ENCODE measurements at regions not wholly inside any gene's neighbourhood (a gene's known extent, or its start where the extent isn't known, plus 50 kb on each side); places are given as distances from the start of the nearest gene placed in this dataset.

GRCh38 chr12:102781117-102781516 is 135.9 kb downstream of the PAH start:
- no peaks in the 10 kb centered on the region for H3K4me1 Mint-ChIP-seq
- no peak overlapping the region for H3K4me3 Mint-ChIP-seq
- H3K27me3 Mint-ChIP-seq = no peaks in the 10 kb centered on the region
- no peak overlapping the region for H3K27ac Mint-ChIP-seq
- H3K36me3 Mint-ChIP-seq = no peaks in the 10 kb centered on the region
- no peaks in the 10 kb centered on the region for H3K9me3 Mint-ChIP-seq

GRCh38 chr12:102776041-102776440 is 141.0 kb downstream of the PAH start:
- Mint-ChIP-seq H3K27ac (no peak overlapping the region), H3K9me3 (no peaks in the 10 kb centered on the region), H3K4me3 (no peak overlapping the region), H3K27me3 (no peaks in the 10 kb centered on the region), H3K4me1 (no peaks in the 10 kb centered on the region), H3K36me3 (no peaks in the 10 kb centered on the region)

DNA sequence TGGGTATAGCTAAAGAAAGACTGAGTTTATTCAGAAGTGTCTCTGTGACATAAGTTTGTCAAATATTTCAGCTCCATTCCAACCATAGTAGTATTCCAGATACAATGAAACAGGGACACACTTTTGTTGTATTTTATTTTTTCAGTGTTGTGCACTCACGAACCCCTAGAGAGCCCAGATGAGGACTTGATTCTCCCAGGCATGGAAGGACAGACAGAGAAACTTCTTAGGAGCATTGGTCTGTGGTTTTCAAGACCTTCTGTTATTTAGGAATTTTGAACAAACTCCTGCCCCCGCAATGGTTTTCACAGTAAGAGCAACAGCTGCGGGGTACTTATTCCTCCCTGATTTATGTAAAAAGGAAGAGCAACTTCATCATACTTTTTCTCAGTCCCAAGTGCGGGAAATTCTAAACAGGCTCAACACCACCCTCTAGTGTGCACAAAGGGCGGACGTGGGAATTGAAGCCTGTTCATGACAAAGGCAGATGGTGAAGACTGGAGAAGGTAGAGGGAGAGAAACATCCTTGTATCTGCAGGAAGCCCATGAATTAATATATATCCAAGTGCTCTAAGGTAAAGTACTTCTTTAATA is 147.6 kb downstream of the PAH start:
- Mint-ChIP-seq H3K27ac (no peak overlapping the region), H3K9me3 (no peaks in the 10 kb centered on the region), H3K27me3 (peaks cover 18% of the 10 kb centered on the region), H3K36me3 (no peaks in the 10 kb centered on the region), H3K4me3 (no peak overlapping the region), H3K4me1 (peaks cover 0 to 3% (median 0%) of the 10 kb centered on the region in 3 donors)

GRCh38 chr12:102766961-102767360 is 150.1 kb downstream of the PAH start:
- H3K27ac Mint-ChIP-seq = no peak overlapping the region
- H3K4me1 Mint-ChIP-seq = peaks cover 0 to 3% (median 0%) of the 10 kb centered on the region in 3 donors
- no peaks in the 10 kb centered on the region for H3K36me3 Mint-ChIP-seq
- H3K27me3 Mint-ChIP-seq = peaks cover 20% of the 10 kb centered on the region
- no peaks in the 10 kb centered on the region for H3K9me3 Mint-ChIP-seq
- no peak overlapping the region for H3K4me3 Mint-ChIP-seq

DNA sequence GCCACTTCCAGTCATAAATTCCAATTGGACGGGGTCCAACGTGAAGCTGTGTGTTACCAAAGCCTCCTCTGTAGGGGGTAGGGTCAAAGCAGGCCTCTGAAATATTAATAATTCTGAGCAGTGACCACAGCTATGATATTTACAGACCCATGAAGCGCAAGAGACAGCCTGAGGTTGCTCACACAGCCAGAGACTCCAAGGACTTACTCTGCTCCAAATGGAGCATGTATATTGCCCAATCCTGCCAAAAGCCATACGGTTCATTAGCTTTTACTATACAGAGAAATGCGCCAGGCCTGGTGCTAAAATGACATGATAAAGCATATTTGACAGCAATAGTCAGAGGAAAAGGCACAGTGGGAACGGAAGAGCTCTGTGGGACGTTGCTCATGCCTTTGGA is 151.3 kb downstream of the PAH start:
- peaks cover 18% of the 10 kb centered on the region for H3K27me3 Mint-ChIP-seq
- H3K9me3 Mint-ChIP-seq = no peaks in the 10 kb centered on the region
- H3K4me1 Mint-ChIP-seq = peaks cover 0 to 3% (median 0%) of the 10 kb centered on the region in 3 donors
- no peak overlapping the region for H3K4me3 Mint-ChIP-seq
- no peaks in the 10 kb centered on the region for H3K36me3 Mint-ChIP-seq
- no peak overlapping the region for H3K27ac Mint-ChIP-seq

DNA sequence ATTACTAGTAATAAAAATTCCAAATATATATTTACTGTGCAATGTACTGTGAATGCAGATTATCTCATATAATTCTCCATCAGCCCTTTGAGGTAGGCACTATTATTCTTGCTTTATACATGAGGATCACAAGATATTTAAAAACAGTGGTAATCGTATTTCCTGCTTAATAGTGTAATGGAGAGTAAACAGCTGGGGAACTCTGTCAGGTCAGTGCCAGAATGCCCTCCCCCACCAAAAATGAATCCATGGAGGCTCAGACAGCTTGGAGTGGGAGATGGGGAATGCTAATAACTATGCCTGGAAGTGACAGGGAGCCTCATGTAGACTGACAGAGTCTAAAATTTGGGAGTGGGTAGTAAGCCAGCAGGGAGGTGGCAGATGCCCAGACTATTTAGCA is 153.6 kb downstream of the PAH start:
- H3K27me3 Mint-ChIP-seq = peaks cover 6% of the 10 kb centered on the region
- no peaks in the 10 kb centered on the region for H3K36me3 Mint-ChIP-seq
- no peak overlapping the region for H3K4me3 Mint-ChIP-seq
- H3K9me3 Mint-ChIP-seq = no peaks in the 10 kb centered on the region
- no peaks in the 10 kb centered on the region for H3K4me1 Mint-ChIP-seq
- no peak overlapping the region for H3K27ac Mint-ChIP-seq

DNA sequence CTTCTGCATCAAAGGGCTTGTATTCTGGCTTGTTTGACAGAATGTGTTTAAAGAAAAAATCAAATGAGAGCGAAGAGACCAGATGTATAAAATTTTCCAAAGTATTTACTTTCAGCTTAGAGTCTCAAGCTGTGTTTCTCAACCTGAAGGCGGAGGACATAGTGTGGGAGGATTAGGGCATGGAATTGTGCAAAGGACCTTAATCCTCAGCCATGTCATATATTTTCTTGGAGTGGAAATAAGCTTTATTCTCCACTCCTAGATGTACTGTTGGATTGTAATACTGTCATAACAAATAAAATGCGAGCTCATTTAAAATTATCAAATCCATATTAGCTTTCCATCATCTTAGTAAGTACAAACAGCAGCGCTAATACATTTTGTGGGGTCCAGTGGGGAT is 154.0 kb downstream of the PAH start:
- Mint-ChIP-seq H3K27ac (no peak overlapping the region), H3K9me3 (no peaks in the 10 kb centered on the region), H3K36me3 (no peaks in the 10 kb centered on the region), H3K27me3 (peaks cover 4% of the 10 kb centered on the region), H3K4me1 (no peaks in the 10 kb centered on the region), H3K4me3 (no peak overlapping the region)

DNA sequence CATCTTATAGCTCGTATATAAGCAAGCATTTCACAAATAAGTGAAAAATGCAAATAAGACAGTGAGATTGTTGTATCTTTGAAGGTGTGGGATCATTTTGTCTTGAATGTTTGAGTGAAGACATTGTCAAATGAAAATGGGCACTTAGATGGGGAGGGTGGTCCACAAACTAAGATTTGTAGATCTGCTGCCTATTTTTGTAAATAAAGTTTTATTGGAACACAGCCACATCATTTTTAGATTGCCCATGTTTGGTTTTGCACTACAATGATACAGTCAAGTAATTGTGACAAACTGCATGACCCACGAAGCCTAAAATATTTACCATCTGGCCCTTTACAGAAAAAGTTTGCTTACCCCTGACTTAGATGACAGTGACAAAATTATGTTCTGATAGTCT is 156.7 kb downstream of the PAH start:
- Mint-ChIP-seq H3K9me3 (no peaks in the 10 kb centered on the region), H3K27me3 (peaks cover 3% of the 10 kb centered on the region), H3K4me3 (no peak overlapping the region), H3K4me1 (no peaks in the 10 kb centered on the region), H3K27ac (no peak overlapping the region), H3K36me3 (no peaks in the 10 kb centered on the region)

DNA sequence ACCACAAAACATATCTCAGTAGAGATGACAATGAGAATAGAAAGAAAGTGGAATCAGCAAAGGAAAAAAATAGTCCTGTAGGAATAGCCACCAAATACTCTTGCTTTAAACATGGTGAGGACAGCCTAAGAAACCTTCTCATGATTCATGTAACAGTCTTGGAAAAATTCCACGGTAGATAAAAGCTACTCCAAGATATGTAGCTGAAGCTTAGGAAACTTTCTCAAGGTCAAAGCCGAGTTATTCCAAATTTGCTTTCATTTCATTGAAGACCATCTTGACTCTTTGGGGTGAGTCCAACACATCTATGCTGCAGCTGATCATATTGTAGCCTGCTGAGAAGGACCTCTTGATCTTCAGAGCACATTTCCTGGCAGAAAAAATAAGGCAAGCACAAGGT is 157.6 kb downstream of the PAH start:
- no peaks in the 10 kb centered on the region for H3K4me1 Mint-ChIP-seq
- no peaks in the 10 kb centered on the region for H3K36me3 Mint-ChIP-seq
- H3K9me3 Mint-ChIP-seq = no peaks in the 10 kb centered on the region
- H3K27me3 Mint-ChIP-seq = peaks cover 6% of the 10 kb centered on the region
- H3K4me3 Mint-ChIP-seq = no peak overlapping the region
- H3K27ac Mint-ChIP-seq = no peak overlapping the region

GRCh38 chr12:102757882-102758226 is 159.2 kb downstream of the PAH start:
- H3K27me3 Mint-ChIP-seq = peaks cover 6% of the 10 kb centered on the region
- no peaks in the 10 kb centered on the region for H3K4me1 Mint-ChIP-seq
- no peaks in the 10 kb centered on the region for H3K9me3 Mint-ChIP-seq
- H3K4me3 Mint-ChIP-seq = no peak overlapping the region
- no peaks in the 10 kb centered on the region for H3K36me3 Mint-ChIP-seq
- no peak overlapping the region for H3K27ac Mint-ChIP-seq

- H3K36me3 Mint-ChIP-seq = no peaks in the 10 kb centered on the region
- peaks cover 6% of the 10 kb centered on the region for H3K27me3 Mint-ChIP-seq
- H3K4me1 Mint-ChIP-seq = no peaks in the 10 kb centered on the region
- peaks cover 0 to 1% (median 0%) of the 10 kb centered on the region in 3 donors for H3K9me3 Mint-ChIP-seq
- no peak overlapping the region for H3K4me3 Mint-ChIP-seq
- H3K27ac Mint-ChIP-seq = no peak overlapping the region
Measured at GRCh38 chr12:102757154-102757881, 159.7 kb downstream of the PAH start.

DNA sequence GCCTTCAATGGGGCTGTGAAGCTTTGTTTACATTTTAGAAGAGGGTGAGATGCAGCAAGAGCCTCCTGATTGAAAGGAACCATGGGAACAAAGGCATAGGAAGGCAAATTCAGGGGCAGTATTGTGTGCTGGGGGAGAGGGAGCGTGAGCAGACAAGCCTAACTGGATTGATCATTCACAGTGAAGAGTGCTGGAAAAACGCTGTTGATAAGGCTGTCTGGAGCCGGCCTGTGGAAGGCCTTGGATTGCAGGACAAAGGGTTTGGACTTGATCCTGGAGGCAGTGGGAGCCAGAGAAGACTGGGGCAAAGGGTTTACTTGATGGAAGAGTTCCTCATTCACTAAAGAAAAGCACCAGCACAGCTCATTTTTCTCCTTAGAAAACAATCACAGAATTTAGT is 160.5 kb downstream of the PAH start:
- peaks cover 0 to 2% (median 0%) of the 10 kb centered on the region in 3 donors for H3K9me3 Mint-ChIP-seq
- no peaks in the 10 kb centered on the region for H3K4me1 Mint-ChIP-seq
- H3K36me3 Mint-ChIP-seq = no peaks in the 10 kb centered on the region
- H3K27ac Mint-ChIP-seq = no peak overlapping the region
- no peak overlapping the region for H3K4me3 Mint-ChIP-seq
- H3K27me3 Mint-ChIP-seq = peaks cover 12% of the 10 kb centered on the region

GRCh38 chr12:102755266-102755665 is 161.8 kb downstream of the PAH start:
- peaks cover 0 to 2% (median 0%) of the 10 kb centered on the region in 3 donors for H3K9me3 Mint-ChIP-seq

GRCh38 chr12:102753802-102754201 is 163.2 kb downstream of the PAH start:
- no peak overlapping the region for H3K4me3 Mint-ChIP-seq
- peaks cover 12% of the 10 kb centered on the region for H3K27me3 Mint-ChIP-seq
- H3K27ac Mint-ChIP-seq = no peak overlapping the region
- peaks cover 0 to 2% (median 0%) of the 10 kb centered on the region in 3 donors for H3K9me3 Mint-ChIP-seq
- no peaks in the 10 kb centered on the region for H3K36me3 Mint-ChIP-seq
- H3K4me1 Mint-ChIP-seq = no peaks in the 10 kb centered on the region

More at GRCh38 chr12:102755266-102755665, 161.8 kb downstream of the PAH start:
- peaks cover 12% of the 10 kb centered on the region for H3K27me3 Mint-ChIP-seq
- no peak overlapping the region for H3K4me3 Mint-ChIP-seq
- no peaks in the 10 kb centered on the region for H3K36me3 Mint-ChIP-seq
- H3K27ac Mint-ChIP-seq = no peak overlapping the region
- no peaks in the 10 kb centered on the region for H3K4me1 Mint-ChIP-seq

- H3K9me3 Mint-ChIP-seq = peaks cover 0 to 5% (median 4%) of the 10 kb centered on the region in 3 donors
- no peak overlapping the region for H3K27ac Mint-ChIP-seq
- no peak overlapping the region for H3K4me3 Mint-ChIP-seq
- no peaks in the 10 kb centered on the region for H3K36me3 Mint-ChIP-seq
- H3K27me3 Mint-ChIP-seq = peaks cover 14% of the 10 kb centered on the region
- H3K4me1 Mint-ChIP-seq = no peaks in the 10 kb centered on the region
Measured at GRCh38 chr12:102748704-102749103, 168.3 kb downstream of the PAH start.

GRCh38 chr12:102746963-102747362 is 170.1 kb downstream of the PAH start:
- Mint-ChIP-seq H3K27ac (no peak overlapping the region), H3K4me1 (no peaks in the 10 kb centered on the region), H3K9me3 (peaks cover 0 to 5% (median 3%) of the 10 kb centered on the region in 3 donors), H3K36me3 (no peaks in the 10 kb centered on the region), H3K4me3 (no peak overlapping the region), H3K27me3 (peaks cover 9% of the 10 kb centered on the region)

Data from IgD-negative memory B cell (primary cell).